HepG2 (cell line): ENCODE measurements at regions not wholly inside any gene's neighbourhood (a gene's known extent, or its start where the extent isn't known, plus 50 kb on each side); places are given as distances from the start of the nearest gene placed in this dataset.

Source experiments
- CHD4 ChIP-seq: fragments of 200-600 bp; sonication (generic); IDR thresholded peaks from 2 replicates; pipeline ENCODE4 v1.7.0; 2017; ENCODE audit warnings: mild to moderate bottlenecking, low read length, borderline replicate concordance
- ELF1 ChIP-seq: sonication (generic); formaldehyde crosslinking; IDR thresholded peaks from 2 replicates; pipeline ENCODE4 v1.4.0; 2020; ENCODE audit warnings: missing genetic modification reagents
- FOXK1 ChIP-seq: sonication (generic); formaldehyde crosslinking; IDR thresholded peaks from 2 replicates; pipeline ENCODE4 v1.4.0; 2020; ENCODE audit warnings: low read depth, missing genetic modification reagents, borderline replicate concordance
- HNRNPK ChIP-seq: fragments of 200-400 bp; formaldehyde crosslinking; IDR thresholded peaks from 2 replicates; pipeline ENCODE4 v1.6.1; 2018; ENCODE audit warnings: low read length, low read depth, moderate library complexity, mild to moderate bottlenecking; ENCODE audit not compliant: poor library complexity, severe bottlenecking
- ISL2 ChIP-seq: sonication (generic); formaldehyde crosslinking; IDR thresholded peaks from 2 replicates; pipeline ENCODE4 v1.5.0; 2020; ENCODE audit warnings: missing genetic modification reagents
- KDM3A ChIP-seq: IDR thresholded peaks from 2 replicates; pipeline ENCODE4 v1.6.1; 2018; ENCODE audit warnings: low read depth, missing compliant biosample characterization
- MAFK ChIP-seq, 2 experiments: IDR thresholded peaks in 1 of 2; conservative IDR thresholded peaks in 1 of 2; 2 replicates each; pipeline ENCODE4 v1.6.1; 2011; ENCODE audit warnings: improper control_type of control experiment in 2 of 2, low read length in 2 of 2
- NAIF1 ChIP-seq: sonication (generic); formaldehyde crosslinking; IDR thresholded peaks from 2 replicates; pipeline ENCODE4 v1.5.0; 2020; ENCODE audit warnings: mild to moderate bottlenecking, missing genetic modification reagents, borderline replicate concordance
- NCOA1 ChIP-seq: sonication (generic); formaldehyde crosslinking; IDR thresholded peaks from 2 replicates; pipeline ENCODE4 v1.9.0; 2021; ENCODE audit warnings: missing genetic modification reagents
- NKX3-1 ChIP-seq: sonication (generic); formaldehyde crosslinking; IDR thresholded peaks from 2 replicates; pipeline ENCODE4 v1.5.0; 2020; ENCODE audit warnings: missing genetic modification reagents
- PAWR ChIP-seq: sonication (generic); formaldehyde crosslinking; IDR thresholded peaks from 2 replicates; pipeline ENCODE4 v1.4.0; 2020; ENCODE audit warnings: missing genetic modification reagents, mild to moderate bottlenecking, borderline replicate concordance
- RFX1 ChIP-seq: fragments of 450-650 bp; IDR thresholded peaks from 2 replicates; pipeline ENCODE4 v1.6.1; 2017
- SIX1 ChIP-seq: sonication (generic); formaldehyde crosslinking; IDR thresholded peaks from 2 replicates; pipeline ENCODE4 v1.4.0; 2020; ENCODE audit warnings: missing genetic modification reagents, borderline replicate concordance
- SOX6 ChIP-seq, 2 experiments: fragments of 450-650 bp in 1 of 2; sonication (generic) in 1 of 2; formaldehyde crosslinking in 1 of 2; IDR thresholded peaks; 2 replicates each; pipeline versions ENCODE4 v1.4.0 to v1.6.1; 2017 to 2020; ENCODE audit warnings: antibody characterized with exemption in 1 of 2, mild to moderate bottlenecking in 1 of 2, missing genetic modification reagents in 1 of 2
- SRSF4 ChIP-seq: fragments of 200-400 bp; formaldehyde crosslinking; IDR thresholded peaks from one replicate; pipeline ENCODE4 v1.6.1; 2018; ENCODE audit warnings: mild to moderate bottlenecking, low read depth, low read length, moderate library complexity; ENCODE audit not compliant: poor library complexity, severe bottlenecking
- TRIM24 ChIP-seq: sonication (generic); formaldehyde crosslinking; IDR thresholded peaks from 2 replicates; pipeline ENCODE4 v1.8.0; 2022; ENCODE audit warnings: mild to moderate bottlenecking, missing genetic modification reagents
- WIZ ChIP-seq: sonication (generic); formaldehyde crosslinking; IDR thresholded peaks from 2 replicates; pipeline ENCODE4 v1.5.1; 2020; ENCODE audit warnings: mild to moderate bottlenecking, missing genetic modification reagents
- YY1 ChIP-seq: IDR thresholded peaks from 2 replicates; pipeline ENCODE4 v1.6.1; 2011; ENCODE audit warnings: low read length, low read depth, moderate library complexity, mild to moderate bottlenecking; ENCODE audit not compliant: insufficient read depth, insufficient replicate concordance
- ZBTB20 ChIP-seq: sonication (generic); formaldehyde crosslinking; IDR thresholded peaks from 2 replicates; pipeline ENCODE4 v1.8.1; 2023; ENCODE audit warnings: missing genetic modification reagents, low read depth, mild to moderate bottlenecking, borderline replicate concordance
- ZBTB26 ChIP-seq: IDR thresholded peaks from 2 replicates; pipeline ENCODE4 v1.6.1; 2016; ENCODE audit warnings: missing compliant biosample characterization, missing genetic modification reagents, borderline replicate concordance
- ZBTB3 ChIP-seq: sonication (generic); formaldehyde crosslinking; IDR thresholded peaks from 2 replicates; pipeline ENCODE4 v1.4.0; 2020; ENCODE audit warnings: low read depth, mild to moderate bottlenecking, moderate library complexity, missing genetic modification reagents, borderline replicate concordance
- ZNF234 ChIP-seq: sonication (generic); formaldehyde crosslinking; conservative IDR thresholded peaks from 2 replicates; pipeline ENCODE4 v1.5.1; 2020; ENCODE audit warnings: mild to moderate bottlenecking, missing genetic modification reagents
- ZNF274 ChIP-seq: sonication (generic); formaldehyde crosslinking; IDR thresholded peaks from 2 replicates; pipeline ENCODE4 v1.5.1; 2020; ENCODE audit warnings: mild to moderate bottlenecking, missing genetic modification reagents
- ZNF296 ChIP-seq: sonication (generic); formaldehyde crosslinking; conservative IDR thresholded peaks from 2 replicates; pipeline ENCODE4 v1.5.0; 2020; ENCODE audit warnings: mild to moderate bottlenecking, missing genetic modification reagents
- ZNF468 ChIP-seq: sonication (generic); formaldehyde crosslinking; IDR thresholded peaks from 2 replicates; pipeline ENCODE4 v1.8.0; 2022; ENCODE audit warnings: mild to moderate bottlenecking, moderate library complexity, missing genetic modification reagents
- ZNF556 ChIP-seq: sonication (generic); formaldehyde crosslinking; IDR thresholded peaks from 2 replicates; pipeline ENCODE4 v1.4.0; 2020; ENCODE audit warnings: mild to moderate bottlenecking, missing genetic modification reagents, borderline replicate concordance
- ZNF652 ChIP-seq: IDR thresholded peaks from 2 replicates; pipeline ENCODE4 v1.6.1; 2016; ENCODE audit warnings: low read depth, borderline replicate concordance
- ZNF75D ChIP-seq: sonication (generic); formaldehyde crosslinking; IDR thresholded peaks from 2 replicates; pipeline ENCODE4 v1.8.1; 2023; ENCODE audit warnings: missing genetic modification reagents, mild to moderate bottlenecking, borderline replicate concordance
- TF ChIP-seq, protein P1 (sequence below): sonication (generic); formaldehyde crosslinking; IDR thresholded peaks from 2 replicates; pipeline ENCODE4 v1.5.1; 2020; ENCODE audit warnings: mild to moderate bottlenecking, missing genetic modification reagents

GRCh38 chr2:126981476-126981875, 82.8 kb downstream of the TEX51 start (continued):
- TF ChIP-seq ZNF75D = no peak
- no peak for TF ChIP-seq NKX3-1 (CRISPR knock-in tag)
- TF ChIP-seq NAIF1 (CRISPR knock-in tag) = no peak
- no peak for TF ChIP-seq SIX1 (CRISPR knock-in tag)
- TF ChIP-seq RFX1 = no peak
- TF ChIP-seq ZBTB3 (CRISPR knock-in tag) = no peak
- TF ChIP-seq KDM3A (CRISPR knock-in tag) = no peak
- no peak for TF ChIP-seq ZNF234 (CRISPR knock-in tag)
- TF ChIP-seq ZBTB20 (CRISPR knock-in tag) = no peak
- TF ChIP-seq SOX6 (IDR thresholded peaks at IDR 0.05) = no peak
- peak; percentile 38; the same call in 1 of the 2 replicates for TF ChIP-seq SOX6 (CRISPR knock-in tag; IDR thresholded peaks at IDR 0.05)
- no peak for TF ChIP-seq ZNF652 (CRISPR knock-in tag)
- TF ChIP-seq MAFK (conservative IDR thresholded peaks at IDR 0.05 in 1 of 2, IDR thresholded peaks at IDR 0.05 in 1 of 2; ENCODE audit: low read length in 2 of 2) = peak; percentile 77 to 80
- no peak for TF ChIP-seq CHD4
- TF ChIP-seq ZNF468 (CRISPR knock-in tag) = no peak
- no peak for TF ChIP-seq NCOA1 (CRISPR knock-in tag)
- no peak for TF ChIP-seq ELF1
- no peak for TF ChIP-seq WIZ
- no peak for TF ChIP-seq ZBTB26 (CRISPR knock-in tag)
- no peak for TF ChIP-seq ZNF296 (CRISPR knock-in tag)
- no peak for TF ChIP-seq ZNF274
- TF ChIP-seq ISL2 (CRISPR knock-in tag) = 0 out of 2 replicates have a peak, but pooled peaks have one; percentile 37
- TF ChIP-seq FOXK1 = no peak; the same call in 1 of the 2 replicates
- no peak for TF ChIP-seq PAWR (CRISPR knock-in tag)
- peak; percentile 12 for TF ChIP-seq YY1
- no peak for TF ChIP-seq HNRNPK
- TF ChIP-seq SRSF4 = no peak
- TF ChIP-seq, protein P1, sequence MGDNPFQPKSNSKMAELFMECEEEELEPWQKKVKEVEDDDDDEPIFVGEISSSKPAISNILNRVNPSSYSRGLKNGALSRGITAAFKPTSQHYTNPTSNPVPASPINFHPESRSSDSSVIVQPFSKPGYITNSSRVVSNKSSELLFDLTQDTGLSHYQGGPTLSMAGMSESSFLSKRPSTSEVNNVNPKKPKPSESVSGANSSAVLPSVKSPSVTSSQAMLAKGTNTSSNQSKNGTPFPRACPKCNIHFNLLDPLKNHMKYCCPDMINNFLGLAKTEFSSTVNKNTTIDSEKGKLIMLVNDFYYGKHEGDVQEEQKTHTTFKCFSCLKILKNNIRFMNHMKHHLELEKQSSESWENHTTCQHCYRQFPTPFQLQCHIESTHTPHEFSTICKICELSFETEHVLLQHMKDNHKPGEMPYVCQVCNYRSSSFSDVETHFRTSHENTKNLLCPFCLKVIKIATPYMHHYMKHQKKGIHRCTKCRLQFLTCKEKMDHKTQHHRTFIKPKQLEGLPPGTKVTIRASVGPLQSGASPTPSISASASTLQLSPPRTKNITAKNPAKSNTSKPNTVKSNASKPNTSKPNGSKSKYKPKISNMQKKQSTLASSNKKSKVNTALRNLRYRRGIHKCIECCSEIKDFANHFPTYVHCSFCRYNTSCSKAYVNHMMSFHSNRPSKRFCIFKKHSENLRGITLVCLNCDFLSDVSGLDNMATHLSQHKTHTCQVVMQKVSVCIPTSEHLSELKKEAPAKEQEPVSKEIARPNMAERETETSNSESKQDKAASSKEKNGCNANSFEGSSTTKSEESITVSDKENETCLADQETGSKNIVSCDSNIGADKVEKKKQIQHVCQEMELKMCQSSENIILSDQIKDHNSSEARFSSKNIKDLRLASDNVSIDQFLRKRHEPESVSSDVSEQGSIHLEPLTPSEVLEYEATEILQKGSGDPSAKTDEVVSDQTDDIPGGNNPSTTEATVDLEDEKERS (CRISPR knock-in tag) = no peak
- no peak for TF ChIP-seq ZNF556 (CRISPR knock-in tag)
- TF ChIP-seq TRIM24 (CRISPR knock-in tag) = no peak
